WTC11 (cell line): ENCODE measurements at regions not wholly inside any gene's neighbourhood (a gene's known extent, or its start where the extent isn't known, plus 50 kb on each side); places are given as distances from the start of the nearest gene placed in this dataset.
"Not testable (repeated sequence)": the region's sequence is repeated elsewhere in the genome, so short reads cannot be mapped to it uniquely, and the experiment has no call there.

Experiments
- ATAC-seq: fragments of 200-7000 bp; cut with Tn5 transposase; 2 replicates; pipeline ENCODE4 v1.10.0; 2021; ENCODE audit warnings: mild to moderate bottlenecking, moderate library complexity
- CTCF ChIA-PET: fragments of 300-600 bp; sonication (Branson Sonifier 250); formaldehyde crosslinking; loops from one replicate; lab custom pipeline; 2021; ENCODE audit warnings: antibody characterized with exemption; lab: Charles Lee
- POLR2A ChIA-PET: fragments of 350-600 bp; sonication (Branson Sonifier 250); formaldehyde crosslinking; loops from one replicate; lab custom pipeline; 2021; ENCODE audit warnings: antibody characterized with exemption; lab: Charles Lee
- DNase-seq: peaks from one replicate; pipeline ENCODE4 v3.0.0; 2021; ENCODE audit warnings: low spot score
- H3K27ac Mint-ChIP-seq: 2 replicates; pipeline ENCODE4 v1.8.0; 2021; ENCODE audit warnings: mixed read lengths
- H3K27me3 Mint-ChIP-seq: 2 replicates; pipeline ENCODE4 v1.8.0; 2021; ENCODE audit warnings: low read depth, mild to moderate bottlenecking, moderate library complexity, mixed read lengths
- H3K36me3 Mint-ChIP-seq: 2 replicates; pipeline ENCODE4 v1.8.0; 2021; ENCODE audit warnings: mixed read lengths
- H3K4me1 Mint-ChIP-seq: 2 replicates; pipeline ENCODE4 v1.8.0; 2022; ENCODE audit warnings: mixed read lengths
- H3K4me3 Mint-ChIP-seq: 2 replicates; pipeline ENCODE4 v1.8.0; 2021; ENCODE audit warnings: mild to moderate bottlenecking, moderate library complexity, mixed read lengths
- H3K9me3 Mint-ChIP-seq: 2 replicates; pipeline ENCODE4 v1.8.0; 2021; ENCODE audit warnings: mixed read lengths
- ATF2 ChIP-seq: sonication (generic); formaldehyde crosslinking; IDR thresholded peaks from 2 replicates; pipeline ENCODE4 v1.8.1; 2022; ENCODE audit warnings: low read depth, missing genetic modification reagents, borderline replicate concordance
- CDX4 ChIP-seq: fragments of 250-450 bp; sonication (Bioruptor Pico); IDR thresholded peaks from 2 replicates; pipeline ENCODE4 v1.9.0; 2021; ENCODE audit warnings: moderate library complexity, mild to moderate bottlenecking, inconsistent platforms, borderline replicate concordance
- E2F5 ChIP-seq: sonication (generic); formaldehyde crosslinking; IDR thresholded peaks from 2 replicates; pipeline ENCODE4 v1.8.1; 2022; ENCODE audit warnings: mild to moderate bottlenecking, moderate library complexity, missing genetic modification reagents
- EMX1 ChIP-seq: fragments of 250-450 bp; sonication (Bioruptor Pico); IDR thresholded peaks from 2 replicates; pipeline ENCODE4 v1.8.0; 2021; ENCODE audit warnings: mild to moderate bottlenecking
- HMGXB4 ChIP-seq: sonication (generic); formaldehyde crosslinking; IDR thresholded peaks from 2 replicates; pipeline ENCODE4 v1.8.1; 2023; ENCODE audit warnings: mild to moderate bottlenecking, moderate library complexity, missing genetic modification reagents
- NFYB ChIP-seq: sonication (generic); formaldehyde crosslinking; conservative IDR thresholded peaks from 2 replicates; pipeline ENCODE4 v1.8.0; 2022; ENCODE audit warnings: low read depth, missing genetic modification reagents
- SMAD4 ChIP-seq: sonication (generic); formaldehyde crosslinking; IDR thresholded peaks from 2 replicates; pipeline ENCODE4 v1.8.0; 2022; ENCODE audit warnings: mild to moderate bottlenecking, missing genetic modification reagents
- USF2 ChIP-seq: sonication (generic); formaldehyde crosslinking; IDR thresholded peaks from 2 replicates; pipeline ENCODE4 v1.8.1; 2023; ENCODE audit warnings: mild to moderate bottlenecking, missing genetic modification reagents, moderate library complexity
- ZBTB21 ChIP-seq: sonication (generic); formaldehyde crosslinking; IDR thresholded peaks from 2 replicates; pipeline ENCODE4 v1.8.1; 2023; ENCODE audit warnings: mild to moderate bottlenecking, missing genetic modification reagents, borderline replicate concordance
- ZBTB43 ChIP-seq: sonication (generic); formaldehyde crosslinking; IDR thresholded peaks from 2 replicates; pipeline ENCODE4 v1.8.1; 2023; ENCODE audit warnings: mild to moderate bottlenecking, missing genetic modification reagents
- ZNF219 ChIP-seq: sonication (generic); formaldehyde crosslinking; IDR thresholded peaks from 2 replicates; pipeline ENCODE4 v1.8.0; 2023; ENCODE audit warnings: missing genetic modification reagents, mild to moderate bottlenecking, borderline replicate concordance
- ZNF281 ChIP-seq: sonication (generic); formaldehyde crosslinking; IDR thresholded peaks from 2 replicates; pipeline ENCODE4 v1.8.0; 2023; ENCODE audit warnings: mild to moderate bottlenecking, missing genetic modification reagents
- ZNF317 ChIP-seq: sonication (generic); formaldehyde crosslinking; IDR thresholded peaks from 2 replicates; pipeline ENCODE4 v1.8.1; 2023; ENCODE audit warnings: low read depth, mild to moderate bottlenecking, moderate library complexity, missing genetic modification reagents, borderline replicate concordance
- ZNF416 ChIP-seq: fragments of 250-450 bp; sonication (Bioruptor Pico); IDR thresholded peaks from 2 replicates; pipeline ENCODE4 v1.9.0; 2021; ENCODE audit warnings: mild to moderate bottlenecking, inconsistent platforms
- ZSCAN18 ChIP-seq: fragments of 250-450 bp; sonication (Bioruptor Pico); IDR thresholded peaks from 2 replicates; pipeline ENCODE4 v2.1.2; 2022; ENCODE audit warnings: mild to moderate bottlenecking, moderate library complexity

GRCh38 chr10:8174762-8175161 is 120.3 kb downstream of the GATA3 start:
- Mint-ChIP-seq H3K27ac (no peak overlapping the region), H3K4me1 (peaks cover 12% of the 10 kb centered on the region), H3K9me3 (peaks cover 16% of the 10 kb centered on the region), H3K27me3 (no peaks in the 10 kb centered on the region), H3K4me3 (no peak overlapping the region), H3K36me3 (peaks cover 3% of the 10 kb centered on the region; the same call in 1 of the 2 replicates)
- CTCF ChIA-PET: interaction anchor here (0.6 kb wide), 1 partner anchor 595 kb away, joined by 3 read pairs; no protein-coding TSS in a partner anchor
- no peak for TF ChIP-seq HMGXB4 (CRISPR knock-in tag)
- TF ChIP-seq SMAD4 (CRISPR knock-in tag): no peak
- TF ChIP-seq E2F5 (CRISPR knock-in tag): no peak
- TF ChIP-seq ZNF416: no peak
- peak; percentile 65 for DNase-seq
- ATAC-seq: peak; percentile 100
- POLR2A ChIA-PET: no interaction called here

GRCh38 chr10:8177526-8177925 is 123.0 kb downstream of the GATA3 start:
- H3K4me1 Mint-ChIP-seq, H3K4me3 Mint-ChIP-seq, POLR2A ChIA-PET, CTCF ChIA-PET, H3K27ac Mint-ChIP-seq, H3K9me3 Mint-ChIP-seq, DNase-seq, H3K36me3 Mint-ChIP-seq, ATAC-seq, H3K27me3 Mint-ChIP-seq: not testable (repeated sequence)

- H3K4me1 Mint-ChIP-seq: peaks cover 15% of the 10 kb centered on the region
- POLR2A ChIA-PET, H3K27ac Mint-ChIP-seq, H3K27me3 Mint-ChIP-seq, CTCF ChIA-PET, ATAC-seq, H3K36me3 Mint-ChIP-seq, DNase-seq, H3K4me3 Mint-ChIP-seq, H3K9me3 Mint-ChIP-seq: not testable (repeated sequence)
Observed at GRCh38 chr10:8179773-8180172, 125.3 kb downstream of the GATA3 start.

GRCh38 chr10:8180360-8181109 is 126.0 kb downstream of the GATA3 start:
- Mint-ChIP-seq H3K27ac (no peak overlapping the region), H3K4me1 (peaks cover 11% of the 10 kb centered on the region), H3K36me3 (no peaks in the 10 kb centered on the region), H3K4me3 (no peak overlapping the region), H3K9me3 (peaks cover 3% of the 10 kb centered on the region), H3K27me3 (no peaks in the 10 kb centered on the region)
- ATAC-seq (no peak), DNase-seq (no peak)
- POLR2A ChIA-PET: no interaction called here
- CTCF ChIA-PET: no interaction called here
- no peak for TF ChIP-seq ZSCAN18 (CRISPR knock-in tag)
- no peak for TF ChIP-seq ZNF219
- no peak for TF ChIP-seq ZBTB43 (CRISPR knock-in tag)
- no peak for TF ChIP-seq EMX1 (CRISPR knock-in tag)
- TF ChIP-seq SMAD4 (CRISPR knock-in tag): no peak
- TF ChIP-seq USF2: no peak
- no peak for TF ChIP-seq CDX4 (CRISPR knock-in tag)
- TF ChIP-seq ZBTB21: no peak
- no peak for TF ChIP-seq ZNF317
- no peak for TF ChIP-seq NFYB
- TF ChIP-seq ZNF281 (CRISPR knock-in tag): no peak
- TF ChIP-seq ATF2: no peak
